ENCODE measurements at regions not wholly inside any gene's neighbourhood (a gene's known extent, or its start where the extent isn't known, plus 50 kb on each side); places are given as distances from the start of the nearest gene placed in this dataset.
"Not testable (repeated sequence)": the region's sequence is repeated elsewhere in the genome, so short reads cannot be mapped to it uniquely, and the experiment has no call there.

- not testable (repeated sequence) for H3K18ac ChIP-seq (ENCODE audit: low read length); H3K23ac ChIP-seq (ENCODE audit: low read length); H2AK5ac ChIP-seq (ENCODE audit: low read length); H3K36me3 ChIP-seq (ENCODE audit: control insufficient read depth, insufficient read depth, low read length); H3K56ac ChIP-seq (ENCODE audit: low read length); H3K4me2 ChIP-seq (ENCODE audit: low read length); H2BK120ac ChIP-seq (ENCODE audit: low read depth, low read length); H4K8ac ChIP-seq (ENCODE audit: low read depth, low read length); H3K27me3 ChIP-seq (ENCODE audit: insufficient read depth, low read length, poor library complexity); H3K4me1 ChIP-seq (ENCODE audit: control insufficient read depth, low read depth, low read length); H3K4ac ChIP-seq (ENCODE audit: low read depth, low read length); H3K27ac ChIP-seq (ENCODE audit: low read depth, low read length); H4K5ac ChIP-seq (ENCODE audit: low read length); H3K4me3 ChIP-seq (ENCODE audit: low read length); H2BK5ac ChIP-seq (ENCODE audit: low read length); H3K9ac ChIP-seq (ENCODE audit: low read length); H2BK15ac ChIP-seq (replicated peaks; ENCODE audit: low read depth); DNase-seq; H3K79me1 ChIP-seq (ENCODE audit: low read length); H3K79me2 ChIP-seq (ENCODE audit: control insufficient read depth, insufficient read depth, low read length)
- WGBS (ENCODE audit: extremely low coverage, insufficient coverage, low lambda C conversion rate), result no CpG with 5 or more reads among the region's 15 CpGs
These were observed 214.4 kb downstream of the BANP start for GRCh38 chr16:88165683-88166082.

- H3K27me3 ChIP-seq (ENCODE audit: insufficient read depth, low read length, poor library complexity); H2BK120ac ChIP-seq (ENCODE audit: low read depth, low read length); H3K4me2 ChIP-seq (ENCODE audit: low read length); H3K18ac ChIP-seq (ENCODE audit: low read length); DNase-seq; H3K4ac ChIP-seq (ENCODE audit: low read depth, low read length); H2BK5ac ChIP-seq (ENCODE audit: low read length); H3K79me2 ChIP-seq (ENCODE audit: control insufficient read depth, insufficient read depth, low read length); H3K56ac ChIP-seq (ENCODE audit: low read length); H3K36me3 ChIP-seq (ENCODE audit: control insufficient read depth, insufficient read depth, low read length); H3K4me1 ChIP-seq (ENCODE audit: control insufficient read depth, low read depth, low read length); H3K79me1 ChIP-seq (ENCODE audit: low read length); H2BK15ac ChIP-seq (replicated peaks; ENCODE audit: low read depth); H2AK5ac ChIP-seq (ENCODE audit: low read length); H4K5ac ChIP-seq (ENCODE audit: low read length); H3K23ac ChIP-seq (ENCODE audit: low read length); H3K27ac ChIP-seq (ENCODE audit: low read depth, low read length); H3K4me3 ChIP-seq (ENCODE audit: low read length); H3K9ac ChIP-seq (ENCODE audit: low read length); H4K8ac ChIP-seq (ENCODE audit: low read depth, low read length): not testable (repeated sequence)
- WGBS (ENCODE audit: extremely low coverage, insufficient coverage, low lambda C conversion rate), result no CpG with 5 or more reads among the region's 16 CpGs
These were observed 215.1 kb downstream of the BANP start for GRCh38 chr16:88166209-88166773.

DNA sequence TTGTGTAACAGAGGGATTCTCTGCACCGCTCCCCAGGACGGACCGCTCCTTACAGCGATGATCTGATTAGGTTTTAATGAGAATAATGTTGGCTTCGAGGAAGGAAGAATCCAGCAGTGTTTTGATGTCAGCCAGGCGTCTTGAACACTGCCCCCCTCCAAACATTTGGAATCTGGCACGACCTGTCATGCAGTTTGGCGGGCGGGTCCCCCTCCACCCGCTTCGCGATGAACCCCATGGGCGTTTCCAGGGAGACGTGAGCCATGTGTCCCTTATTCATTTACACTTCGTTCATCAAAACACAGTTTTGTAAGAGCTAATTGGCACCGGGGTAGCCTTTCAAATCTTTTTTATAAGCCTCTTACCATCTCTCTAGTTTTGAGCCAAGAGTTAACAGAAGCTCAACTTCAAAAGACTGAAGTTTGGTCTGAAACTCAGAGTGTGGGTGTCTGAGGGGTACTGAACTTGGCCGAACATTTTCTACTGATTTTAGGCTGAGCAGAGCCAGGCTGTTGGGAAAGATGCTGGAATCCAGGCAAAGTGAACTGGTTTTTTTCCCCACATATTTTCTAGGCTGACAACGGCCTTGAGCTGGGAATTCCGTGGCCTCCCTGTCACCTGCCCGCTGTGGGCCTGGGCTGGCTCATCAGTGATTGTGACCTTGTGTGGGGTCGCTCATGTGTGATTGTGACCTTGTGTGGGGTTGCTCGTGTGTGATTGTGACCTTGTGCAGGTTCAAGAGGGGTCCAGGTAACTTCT, 214.8 kb upstream of the ZNF469 start:
- H3K4ac ChIP-seq (ENCODE audit: low read depth, low read length); H2BK15ac ChIP-seq (replicated peaks; ENCODE audit: low read depth); DNase-seq; H3K27me3 ChIP-seq (ENCODE audit: insufficient read depth, low read length, poor library complexity); H3K4me1 ChIP-seq (ENCODE audit: control insufficient read depth, low read depth, low read length); H3K27ac ChIP-seq (ENCODE audit: low read depth, low read length); H2BK5ac ChIP-seq (ENCODE audit: low read length); H3K4me3 ChIP-seq (ENCODE audit: low read length); H3K56ac ChIP-seq (ENCODE audit: low read length); H3K23ac ChIP-seq (ENCODE audit: low read length); H2BK120ac ChIP-seq (ENCODE audit: low read depth, low read length); H4K5ac ChIP-seq (ENCODE audit: low read length); H3K79me1 ChIP-seq (ENCODE audit: low read length); H2AK5ac ChIP-seq (ENCODE audit: low read length); H3K18ac ChIP-seq (ENCODE audit: low read length); H4K8ac ChIP-seq (ENCODE audit: low read depth, low read length); H3K79me2 ChIP-seq (ENCODE audit: control insufficient read depth, insufficient read depth, low read length); H3K4me2 ChIP-seq (ENCODE audit: low read length); H3K36me3 ChIP-seq (ENCODE audit: control insufficient read depth, insufficient read depth, low read length); H3K9ac ChIP-seq (ENCODE audit: low read length): not testable (repeated sequence)
- WGBS (ENCODE audit: extremely low coverage, insufficient coverage, low lambda C conversion rate), result no CpG with 5 or more reads among the region's 22 CpGs

DNA sequence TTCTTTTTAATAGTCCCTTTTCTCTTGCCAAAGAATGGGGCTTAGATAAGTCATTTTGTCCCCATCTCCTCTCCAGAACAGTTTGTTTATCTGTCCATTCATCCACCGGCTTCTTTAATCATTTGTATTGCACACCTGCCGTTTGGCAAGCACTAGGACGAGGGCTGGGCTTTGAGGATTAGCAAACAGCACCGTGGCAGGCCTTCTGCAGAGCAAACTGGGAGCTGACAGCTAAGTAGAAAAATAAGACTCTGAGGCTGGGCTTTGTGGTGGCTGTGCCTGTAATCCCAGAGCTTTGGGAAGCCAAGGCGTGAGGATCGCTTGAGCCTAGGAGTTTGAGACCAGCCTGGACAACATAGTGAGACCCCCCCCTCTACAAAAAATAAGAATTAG, 214.2 kb upstream of the ZNF469 start:
- not testable (repeated sequence) for H3K9ac ChIP-seq (ENCODE audit: low read length); H2AK5ac ChIP-seq (ENCODE audit: low read length); H3K23ac ChIP-seq (ENCODE audit: low read length); DNase-seq; H2BK120ac ChIP-seq (ENCODE audit: low read depth, low read length); H3K36me3 ChIP-seq (ENCODE audit: control insufficient read depth, insufficient read depth, low read length); H3K4me3 ChIP-seq (ENCODE audit: low read length); H3K4ac ChIP-seq (ENCODE audit: low read depth, low read length); H3K79me2 ChIP-seq (ENCODE audit: control insufficient read depth, insufficient read depth, low read length); H3K56ac ChIP-seq (ENCODE audit: low read length); H2BK15ac ChIP-seq (replicated peaks; ENCODE audit: low read depth); H3K4me2 ChIP-seq (ENCODE audit: low read length); H3K18ac ChIP-seq (ENCODE audit: low read length); H4K8ac ChIP-seq (ENCODE audit: low read depth, low read length); H3K27ac ChIP-seq (ENCODE audit: low read depth, low read length); H3K4me1 ChIP-seq (ENCODE audit: control insufficient read depth, low read depth, low read length); H2BK5ac ChIP-seq (ENCODE audit: low read length); H3K27me3 ChIP-seq (ENCODE audit: insufficient read depth, low read length, poor library complexity); H4K5ac ChIP-seq (ENCODE audit: low read length); H3K79me1 ChIP-seq (ENCODE audit: low read length)
- no CpG with 5 or more reads among the region's 6 CpGs for WGBS (ENCODE audit: extremely low coverage, insufficient coverage, low lambda C conversion rate)

- H3K27ac ChIP-seq (ENCODE audit: low read depth, low read length); H2AK5ac ChIP-seq (ENCODE audit: low read length); H3K79me2 ChIP-seq (ENCODE audit: control insufficient read depth, insufficient read depth, low read length); H3K27me3 ChIP-seq (ENCODE audit: insufficient read depth, low read length, poor library complexity); H3K4me3 ChIP-seq (ENCODE audit: low read length); H2BK5ac ChIP-seq (ENCODE audit: low read length); H2BK120ac ChIP-seq (ENCODE audit: low read depth, low read length); H3K18ac ChIP-seq (ENCODE audit: low read length); H2BK15ac ChIP-seq (replicated peaks; ENCODE audit: low read depth); DNase-seq; H3K4me1 ChIP-seq (ENCODE audit: control insufficient read depth, low read depth, low read length); H3K23ac ChIP-seq (ENCODE audit: low read length); H3K56ac ChIP-seq (ENCODE audit: low read length); H3K4ac ChIP-seq (ENCODE audit: low read depth, low read length); H4K5ac ChIP-seq (ENCODE audit: low read length); H3K9ac ChIP-seq (ENCODE audit: low read length); H3K79me1 ChIP-seq (ENCODE audit: low read length); H3K36me3 ChIP-seq (ENCODE audit: control insufficient read depth, insufficient read depth, low read length); H3K4me2 ChIP-seq (ENCODE audit: low read length); H4K8ac ChIP-seq (ENCODE audit: low read depth, low read length): not testable (repeated sequence)
- WGBS (ENCODE audit: extremely low coverage, insufficient coverage, low lambda C conversion rate), result no CpG with 5 or more reads among the region's 26 CpGs
These were observed 213.5 kb upstream of the ZNF469 start for GRCh38 chr16:88169136-88169830.
